Spleen (tissue), 11 donors: ENCODE measurements at regions not wholly inside any gene's neighbourhood (a gene's known extent, or its start where the extent isn't known, plus 50 kb on each side); places are given as distances from the start of the nearest gene placed in this dataset.
"Not testable (repeated sequence)": the region's sequence is repeated elsewhere in the genome, so short reads cannot be mapped to it uniquely, and the experiment has no call there.

Experiments used
- DNase-seq: peaks from one replicate; pipeline ENCODE4 v3.0.0-alpha.2; 2020
- H3K27ac ChIP-seq, 8 donors: fragments of 200-600 bp; sonication (generic) in 7 of 8; 1 replicate in 4 of 8; 2 replicates in 4 of 8; pipeline versions ENCODE4 v1.5.0 to v1.8.0; 2016 to 2021; ENCODE audit warnings: inconsistent platforms in 4 of 8, mild to moderate bottlenecking in 4 of 8, moderate library complexity in 1 of 8
- H3K27me3 ChIP-seq, 7 donors: fragments of 200-600 bp; sonication (generic) in 6 of 7; replicated peaks in 1 of 7; 1 replicate in 4 of 7; 2 replicates in 3 of 7; pipeline versions ENCODE4 v1.5.0 to v1.8.0; 2016 to 2021; ENCODE audit warnings: inconsistent platforms in 3 of 7, mild to moderate bottlenecking in 1 of 7
- H3K36me3 ChIP-seq, 6 donors: fragments of 200-600 bp; sonication (generic) in 5 of 6; 1 replicate in 4 of 6; 2 replicates in 2 of 6; pipeline versions ENCODE4 v1.5.0 to v1.8.0; 2016 to 2021; ENCODE audit warnings: inconsistent platforms in 2 of 6
- H3K4me1 ChIP-seq, 6 donors: fragments of 200-600 bp; sonication (generic) in 5 of 6; 1 replicate in 3 of 6; 2 replicates in 3 of 6; pipeline versions ENCODE4 v1.5.0 to v1.8.0; 2016 to 2021; ENCODE audit warnings: inconsistent platforms in 3 of 6
- H3K4me3 ChIP-seq, 8 donors: fragments of 200-600 bp; sonication (generic) in 7 of 8; 1 replicate in 4 of 8; 2 replicates in 4 of 8; pipeline versions ENCODE4 v1.5.0 to v1.8.0; 2016 to 2021; ENCODE audit warnings: inconsistent platforms in 4 of 8, mild to moderate bottlenecking in 4 of 8, moderate library complexity in 2 of 8
- H3K9me3 ChIP-seq, 8 donors: fragments of 200-600 bp; sonication (generic) in 7 of 8; 1 replicate in 4 of 8; 2 replicates in 4 of 8; pipeline versions ENCODE4 v1.5.0 to v1.8.0; 2016 to 2021; ENCODE audit warnings: inconsistent platforms in 4 of 8
- CTCF ChIP-seq, 11 experiments: fragments of 200-600 bp in 7 of 11; fragments of 450-650 bp in 4 of 11; sonication (generic) in 4 of 11; IDR thresholded peaks in 8 of 11; conservative IDR thresholded peaks in 3 of 11; 1 replicate in 7 of 11; 2 replicates in 4 of 11; pipeline versions ENCODE4 v1.4.0 to v1.8.0; 2016 to 2021; ENCODE audit warnings: antibody characterized with exemption in 11 of 11, inconsistent platforms in 4 of 11, mild to moderate bottlenecking in 1 of 11
- POLR2A ChIP-seq, 3 donors: fragments of 450-650 bp; IDR thresholded peaks; one replicate each; pipeline ENCODE4 v1.5.1; 2017; ENCODE audit warnings: antibody characterized with exemption in 3 of 3, mild to moderate bottlenecking in 1 of 3
- POLR2AphosphoS5 ChIP-seq, 3 donors: sonication (generic); formaldehyde crosslinking; IDR thresholded peaks; one replicate each; pipeline ENCODE4 v1.5.1; 2017; ENCODE audit warnings: antibody characterized with exemption in 3 of 3
- WGBS, 5 donors: extraction: QIAGEN DNeasy Blood & Tissue Kit in 3 of 5; methylation state at CpG; one replicate each; pipeline versions ENCODE4 v1.1.5 to v1.1.7; 2013 to 2018; 5-methylcytosine and 5-hydroxymethylcytosine counted together
- intact Hi-C: fragments of 100-400 bp; cut with DNase I; formaldehyde crosslinking; loops from one replicate; pipeline ENCODE4 v1.15.0; 2023; ENCODE audit warnings: low total_unique reads
- donor health status: healthy with polysubstance abuse.
- donor health status: DM: no; HTN: no; CAD: no; lungs with moderate emphysema.
- donor health status: DM: no; HTN: no; CAD: no.
- donor health status: Bipolar disorder and iron deficiency.
- donor health status: healthy.
- donor health status: DM: no; HTN: no; CAD: no.
- donor health status: DM: yes; HTN: yes; CAD: no.

DNA sequence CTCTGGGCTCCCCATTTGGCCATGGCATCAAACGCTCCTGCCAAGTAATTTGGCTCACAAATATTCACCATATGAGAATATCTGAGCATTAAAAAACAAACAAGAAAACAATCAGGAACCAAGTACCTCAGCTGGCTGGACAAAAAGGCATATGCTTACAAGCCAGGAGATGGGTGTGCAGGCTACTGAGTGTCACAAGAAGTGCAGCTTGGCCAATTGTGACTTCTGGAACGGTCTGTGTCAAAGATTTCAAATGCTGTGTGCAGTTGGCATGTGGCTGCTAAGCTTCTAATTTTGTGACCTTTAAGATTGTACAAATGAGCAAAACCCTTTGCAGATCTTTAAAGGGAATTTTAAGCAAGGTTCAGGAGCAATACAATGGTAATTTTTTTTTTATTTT is 274.0 kb downstream of the ANAPC1 start:
- H3K36me3 ChIP-seq, H3K4me1 ChIP-seq, H3K4me3 ChIP-seq, H3K27me3 ChIP-seq, intact Hi-C loops, H3K9me3 ChIP-seq, DNase-seq, H3K27ac ChIP-seq: not testable (repeated sequence)
- 68 to 77% (median 75%) methylated on average over 1 to 2 of the region's 2 CpGs for WGBS, 5 donors

DNA sequence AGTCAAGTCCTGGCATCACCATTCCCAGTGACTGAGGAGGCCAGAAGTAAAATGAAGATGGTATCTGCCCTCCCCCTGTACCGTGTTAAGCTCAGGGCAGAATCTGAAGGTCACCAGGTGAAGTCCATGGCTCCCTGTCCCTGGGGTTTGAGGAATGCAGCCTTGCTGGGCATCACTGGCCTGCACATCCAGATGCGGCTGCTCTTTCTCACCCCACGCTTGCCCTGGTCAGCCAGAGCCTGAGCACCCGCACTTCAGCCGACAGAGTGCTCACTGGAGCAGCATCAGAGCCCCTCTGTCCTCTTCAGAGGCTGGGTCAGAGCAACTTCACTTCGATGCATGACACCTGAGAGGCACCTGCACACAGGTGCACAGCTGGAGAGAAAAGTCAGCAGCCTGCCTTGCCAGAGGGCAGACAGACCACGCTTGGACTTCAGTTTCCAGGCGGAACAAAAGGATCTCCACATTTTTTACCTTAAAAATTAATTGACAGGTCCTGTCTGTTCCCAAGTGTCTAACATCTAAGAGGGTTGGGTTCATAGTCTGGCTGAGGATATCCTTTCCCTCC is 267.3 kb downstream of the ANAPC1 start:
- no peak for TF ChIP-seq POLR2A (IDR thresholded peaks at IDR 0.05)
- TF ChIP-seq CTCF (IDR thresholded peaks at IDR 0.05 in 8 of 11, conservative IDR thresholded peaks at IDR 0.05 in 3 of 11) = no peak
- TF ChIP-seq POLR2AphosphoS5 (IDR thresholded peaks at IDR 0.05) = no peak
- Histone ChIP-seq H3K4me1 (peaks cover 0 to 30% (median 9%) of the 10 kb centered on the region in 6 donors), H3K4me3 (no peak overlapping the region), H3K27me3 (no peaks in the 10 kb centered on the region), H3K9me3 (no peaks in the 10 kb centered on the region), H3K36me3 (no peaks in the 10 kb centered on the region), H3K27ac (no peak overlapping the region)
- intact Hi-C loops = no loop called here
- WGBS, 5 donors = 88 to 96% (median 94%) methylated on average over 8 of the region's 8 CpGs
- no peak for DNase-seq

DNA sequence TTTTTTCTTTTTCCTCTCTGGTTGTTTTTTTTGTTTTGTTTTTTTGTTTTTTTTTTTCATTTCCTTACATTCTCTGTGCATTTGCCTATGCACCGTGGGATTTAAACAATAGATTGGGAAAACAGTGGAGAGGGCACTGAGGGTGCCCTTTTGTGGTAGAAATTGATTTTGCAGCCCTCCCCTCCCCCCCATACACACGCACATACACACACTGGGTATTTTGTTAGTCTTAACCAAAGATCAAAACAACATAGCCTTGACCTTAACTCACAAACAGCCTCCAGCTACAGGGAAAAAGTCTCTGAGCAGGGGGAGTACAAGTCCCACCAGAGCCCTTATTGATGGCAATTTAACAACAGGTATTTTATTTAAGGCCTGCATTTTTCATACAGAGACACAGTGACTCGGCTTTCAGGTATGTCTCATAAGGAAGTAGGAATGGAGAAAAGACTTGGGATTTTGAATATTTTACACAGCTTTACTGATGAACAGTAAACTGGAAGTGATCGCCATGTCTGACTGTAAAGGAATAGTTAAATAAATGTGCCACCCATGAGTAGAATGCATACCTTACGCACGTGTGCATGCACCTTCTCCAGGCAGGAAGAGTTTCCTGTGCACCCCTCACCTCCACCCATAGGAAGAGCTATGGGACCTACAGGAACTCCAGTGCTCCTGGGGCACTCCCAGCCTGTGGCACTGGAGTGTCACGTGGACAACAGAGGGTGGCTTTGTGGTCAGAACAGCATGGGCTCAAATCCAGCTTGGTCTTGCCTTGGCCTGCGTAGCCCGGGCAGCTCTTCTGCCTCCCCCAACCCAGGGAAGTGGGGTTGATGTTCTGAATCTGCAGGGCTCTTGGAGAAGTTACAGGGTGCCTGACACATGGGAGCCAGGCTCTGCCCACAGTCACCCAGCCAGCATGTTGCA is 266.4 kb downstream of the ANAPC1 start:
- intact Hi-C loops = no loop called here
- H3K36me3 ChIP-seq = no peaks in the 10 kb centered on the region
- H3K27me3 ChIP-seq = no peaks in the 10 kb centered on the region
- peak overlapping the region in 1 of 8 donors; percentile 36 for H3K4me3 ChIP-seq
- no peaks in the 10 kb centered on the region for H3K9me3 ChIP-seq
- no peak for TF ChIP-seq CTCF (IDR thresholded peaks at IDR 0.05 in 8 of 11, conservative IDR thresholded peaks at IDR 0.05 in 3 of 11)
- TF ChIP-seq POLR2AphosphoS5 (IDR thresholded peaks at IDR 0.05) = no peak
- TF ChIP-seq POLR2A (IDR thresholded peaks at IDR 0.05) = no peak
- H3K4me1 ChIP-seq = peaks cover 0 to 30% (median 9%) of the 10 kb centered on the region in 6 donors
- 56 to 68% (median 65%) methylated on average over 8 to 9 of the region's 9 CpGs for WGBS, 5 donors
- DNase-seq = no peak
- H3K27ac ChIP-seq = peak overlapping the region in 7 of 8 donors; percentile 29 to 88 (median 81)

- WGBS, 5 donors = 56 to 65% (median 61%) methylated on average over 15 to 16 of the region's 16 CpGs
- H3K4me3 ChIP-seq = peak overlapping the region in 1 of 8 donors; percentile 36
- peak; percentile 84 for DNase-seq
These were observed 265.6 kb downstream of the ANAPC1 start for GRCh38 chr2:111618226-111618977.

More at GRCh38 chr2:111618226-111618977, 265.6 kb downstream of the ANAPC1 start:
- intact Hi-C loops = no loop called here
- H3K27ac ChIP-seq = peak overlapping the region in 7 of 8 donors; percentile 57 to 88 (median 81)
- H3K36me3 ChIP-seq = no peaks in the 10 kb centered on the region
- H3K9me3 ChIP-seq = no peaks in the 10 kb centered on the region
- TF ChIP-seq CTCF (IDR thresholded peaks at IDR 0.05 in 8 of 11, conservative IDR thresholded peaks at IDR 0.05 in 3 of 11) (no peak), POLR2AphosphoS5 (IDR thresholded peaks at IDR 0.05) (no peak), POLR2A (IDR thresholded peaks at IDR 0.05) (no peak)
- no peaks in the 10 kb centered on the region for H3K27me3 ChIP-seq
- peaks cover 0 to 35% (median 9%) of the 10 kb centered on the region in 6 donors for H3K4me1 ChIP-seq
